GM12874 (cell line): ENCODE measurements at regions not wholly inside any gene's neighbourhood (a gene's known extent, or its start where the extent isn't known, plus 50 kb on each side); places are given as distances from the start of the nearest gene placed in this dataset.

Experiments
- TF ChIP-seq, protein P1 (sequence below): IDR thresholded peaks from 2 replicates; pipeline ENCODE4 v1.5.1; 2011; ENCODE audit warnings: low read depth, mild to moderate bottlenecking, control low read depth, low read length, moderate library complexity; ENCODE audit not compliant: insufficient read depth

- TF ChIP-seq, protein P1, sequence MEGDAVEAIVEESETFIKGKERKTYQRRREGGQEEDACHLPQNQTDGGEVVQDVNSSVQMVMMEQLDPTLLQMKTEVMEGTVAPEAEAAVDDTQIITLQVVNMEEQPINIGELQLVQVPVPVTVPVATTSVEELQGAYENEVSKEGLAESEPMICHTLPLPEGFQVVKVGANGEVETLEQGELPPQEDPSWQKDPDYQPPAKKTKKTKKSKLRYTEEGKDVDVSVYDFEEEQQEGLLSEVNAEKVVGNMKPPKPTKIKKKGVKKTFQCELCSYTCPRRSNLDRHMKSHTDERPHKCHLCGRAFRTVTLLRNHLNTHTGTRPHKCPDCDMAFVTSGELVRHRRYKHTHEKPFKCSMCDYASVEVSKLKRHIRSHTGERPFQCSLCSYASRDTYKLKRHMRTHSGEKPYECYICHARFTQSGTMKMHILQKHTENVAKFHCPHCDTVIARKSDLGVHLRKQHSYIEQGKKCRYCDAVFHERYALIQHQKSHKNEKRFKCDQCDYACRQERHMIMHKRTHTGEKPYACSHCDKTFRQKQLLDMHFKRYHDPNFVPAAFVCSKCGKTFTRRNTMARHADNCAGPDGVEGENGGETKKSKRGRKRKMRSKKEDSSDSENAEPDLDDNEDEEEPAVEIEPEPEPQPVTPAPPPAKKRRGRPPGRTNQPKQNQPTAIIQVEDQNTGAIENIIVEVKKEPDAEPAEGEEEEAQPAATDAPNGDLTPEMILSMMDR, result no peak
Measured at GRCh38 chr12:131221061-131221956, 267.6 kb downstream of the ADGRD1 start.

GRCh38 chr12:131221957-131222328 lies 268.2 kb downstream of the ADGRD1 start:
- TF ChIP-seq, protein P1, result no peak

DNA sequence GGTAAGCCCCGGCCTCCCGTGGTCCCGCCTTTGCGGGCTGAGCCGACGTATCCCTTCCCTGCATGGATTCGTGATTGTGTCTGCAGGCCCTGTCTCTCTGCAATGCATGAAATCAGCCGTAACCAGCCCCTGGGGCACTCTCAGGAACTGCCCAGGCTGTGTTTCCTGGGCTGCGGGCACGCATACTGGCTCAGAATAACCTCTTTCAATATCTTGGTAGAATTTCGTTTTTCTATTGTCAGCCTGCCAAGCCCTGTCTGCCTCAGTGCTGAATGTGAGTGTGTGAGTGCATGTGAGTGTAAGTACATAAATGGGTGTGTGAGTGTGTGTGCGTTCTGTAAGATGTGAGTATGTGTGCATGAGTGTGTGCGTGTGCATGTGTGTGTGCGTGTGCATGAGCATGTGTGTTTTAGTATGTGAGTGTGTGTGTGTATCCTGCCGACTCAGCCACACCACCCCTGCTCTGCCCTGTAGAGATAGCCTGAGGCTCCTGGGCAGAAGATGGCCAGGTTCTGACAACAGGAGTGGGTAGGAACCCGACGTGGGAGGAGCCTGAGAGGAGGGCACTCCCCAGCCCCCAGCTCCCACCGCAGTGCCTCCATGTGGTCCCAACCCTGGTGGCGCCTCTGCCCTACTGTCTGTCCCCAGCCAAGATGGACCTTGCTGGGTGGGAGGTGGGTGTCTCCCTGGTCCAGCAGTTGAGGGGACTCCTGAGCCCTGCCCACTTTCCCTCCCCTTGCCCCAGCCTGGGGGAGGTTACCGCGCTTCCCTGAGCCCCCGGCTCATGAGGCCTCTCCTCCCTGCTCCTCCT lies 268.8 kb downstream of the ADGRD1 start:
- TF ChIP-seq, protein P1, result no peak

DNA sequence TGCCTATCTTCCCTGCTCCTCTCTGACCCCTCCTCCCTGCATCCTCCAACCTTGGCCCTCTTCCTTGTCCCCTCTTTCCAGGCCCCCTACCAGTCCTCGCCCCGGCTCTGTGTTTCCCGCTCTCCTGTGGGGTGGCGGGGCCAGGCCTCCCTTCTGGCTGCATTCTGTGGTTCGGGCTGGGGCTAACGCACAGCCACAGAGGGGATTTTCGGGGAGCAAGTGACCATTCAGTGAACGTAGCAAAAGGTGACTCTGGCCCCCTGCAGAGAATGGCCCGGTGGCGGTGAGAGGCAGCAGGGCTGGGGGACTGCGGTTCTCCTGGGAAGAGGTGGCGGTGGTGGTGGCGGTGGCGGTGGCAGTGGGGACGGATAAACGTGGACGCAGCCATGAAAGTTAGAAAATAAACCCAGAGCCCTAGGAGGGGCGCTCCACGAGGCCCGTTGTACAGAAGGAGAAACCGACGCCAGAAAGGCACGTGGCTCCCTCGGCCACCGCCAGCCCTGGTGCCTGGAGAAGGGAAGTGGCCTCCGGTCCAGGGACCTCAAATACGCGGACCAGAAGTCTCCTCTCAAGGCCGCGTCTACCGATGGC lies 269.6 kb downstream of the ADGRD1 start:
- TF ChIP-seq, protein P1, result no peak

DNA sequence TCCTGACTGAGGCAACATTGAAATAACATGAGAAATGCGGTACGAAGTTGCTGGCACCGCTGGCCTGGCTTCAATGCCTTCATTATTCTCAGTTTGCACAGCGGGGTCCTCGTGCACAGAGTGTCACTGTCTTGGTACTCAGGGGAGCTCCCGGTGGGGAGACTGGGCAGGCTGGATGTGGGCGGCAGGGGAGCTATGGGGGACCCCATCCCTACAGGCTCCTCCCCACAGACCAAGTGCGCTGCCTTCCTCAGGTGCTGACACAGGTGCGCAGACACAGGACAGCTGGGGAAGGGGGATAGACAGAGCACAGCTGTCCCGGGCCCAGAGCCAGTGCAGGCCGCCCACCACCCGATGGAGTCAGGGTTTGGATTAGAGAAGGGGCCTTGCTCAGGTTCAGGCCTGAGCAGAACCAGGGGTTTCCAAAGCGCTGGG lies 270.1 kb downstream of the ADGRD1 start:
- TF ChIP-seq, protein P1, result no peak

- TF ChIP-seq, protein P1, result no peak
Measured at GRCh38 chr12:131226345-131227265, 272.9 kb downstream of the ADGRD1 start.
